A549 (cell line): ENCODE measurements at regions not wholly inside any gene's neighbourhood (a gene's known extent, or its start where the extent isn't known, plus 50 kb on each side); places are given as distances from the start of the nearest gene placed in this dataset.

Source experiments
- CEBPB ChIP-seq, 2 experiments: fragments of >200 bp in 1 of 2; sonication (Bioruptor Twin) in 1 of 2; formaldehyde crosslinking in 1 of 2; IDR thresholded peaks; 2 replicates each; pipeline ENCODE4 v1.6.1; 2012 to 2016
- CTCF ChIP-seq: fragments of >200 bp; sonication (Bioruptor Twin); formaldehyde crosslinking; IDR thresholded peaks from 3 replicates; pipeline ENCODE4 v1.5.1; 2016
- EP300 ChIP-seq, 2 experiments: fragments of >200 bp; sonication (Bioruptor Twin); formaldehyde crosslinking; IDR thresholded peaks; 2 replicates in 1 of 2; 3 replicates in 1 of 2; pipeline ENCODE4 v1.6.1; 2016 to 2017
- JUN ChIP-seq, 2 experiments: fragments of >200 bp; sonication (Bioruptor Twin); formaldehyde crosslinking; IDR thresholded peaks; 2 replicates in 1 of 2; 3 replicates in 1 of 2; pipeline ENCODE4 v1.6.1; 2016 to 2017
- MAFK ChIP-seq: fragments of 450-650 bp; IDR thresholded peaks from 2 replicates; pipeline ENCODE4 v1.6.1; 2014; ENCODE audit not compliant: partially characterized antibody
- MAX ChIP-seq: IDR thresholded peaks from 2 replicates; pipeline ENCODE4 v1.6.1; 2012
- NR3C1 ChIP-seq: fragments of >200 bp; sonication (Bioruptor Twin); formaldehyde crosslinking; IDR thresholded peaks from 3 replicates; pipeline ENCODE4 v1.6.1; 2017
- POLR2A ChIP-seq: IDR thresholded peaks from 2 replicates; pipeline ENCODE4 v1.6.1; 2012; ENCODE audit warnings: mild to moderate bottlenecking, low read length
- REST ChIP-seq: fragments of 200-600 bp; sonication (generic); IDR thresholded peaks from 2 replicates; pipeline ENCODE4 v1.6.1; 2016; ENCODE audit warnings: antibody characterized with exemption, mild to moderate bottlenecking, moderate library complexity
- RFX5 ChIP-seq: fragments of 450-650 bp; IDR thresholded peaks from 2 replicates; pipeline ENCODE4 v1.7.1; 2014; ENCODE audit warnings: antibody characterized with exemption, mild to moderate bottlenecking, moderate library complexity
- RNF2 ChIP-seq: fragments of 200-600 bp; sonication (generic); IDR thresholded peaks from 2 replicates; pipeline ENCODE4 v1.6.1; 2016; ENCODE audit warnings: low read depth, mild to moderate bottlenecking, antibody characterized with exemption, moderate library complexity, borderline replicate concordance
- SMC3 ChIP-seq: fragments of >200 bp; sonication (Bioruptor Twin); formaldehyde crosslinking; IDR thresholded peaks from 3 replicates; pipeline ENCODE4 v1.6.1; 2018; ENCODE audit warnings: inconsistent platforms
- SREBF2 ChIP-seq: fragments of 450-650 bp; IDR thresholded peaks from 2 replicates; pipeline ENCODE4 v1.6.1; 2014; ENCODE audit warnings: mild to moderate bottlenecking, moderate library complexity
- TP53 ChIP-seq: fragments of 250-450 bp; sonication (Bioruptor Pico); IDR thresholded peaks from 2 replicates; pipeline ENCODE4 v1.5.0; 2021; ENCODE audit warnings: mild to moderate bottlenecking, moderate library complexity

GRCh38 chr2:9103663-9104277, 100.3 kb upstream of the MBOAT2 start:
- TF ChIP-seq CEBPB (IDR thresholded peaks at IDR 0.05) (no peak), SMC3 (no peak), CTCF (no peak), TP53 (CRISPR knock-in tag) (no peak), POLR2A (no peak), RFX5 (no peak), JUN (IDR thresholded peaks at IDR 0.05) (no peak), RNF2 (no peak), NR3C1 (no peak), MAX (no peak), EP300 (IDR thresholded peaks at IDR 0.05) (no peak), SREBF2 (no peak), MAFK (no peak), REST (no peak)
